ENCODE measurements at regions not wholly inside any gene's neighbourhood (a gene's known extent, or its start where the extent isn't known, plus 50 kb on each side); places are given as distances from the start of the nearest gene placed in this dataset.

GRCh38 chr2:128835342-128835855 is 516.7 kb upstream of the HS6ST1 start:
- H3K27ac ChIP-seq, result no peak overlapping the region
- H3K36me3 ChIP-seq, result no peaks in the 10 kb centered on the region
- peaks cover 0 to 19% (median 0%) of the 10 kb centered on the region in 3 donors for H3K4me1 ChIP-seq
- H3K4me3 ChIP-seq, result no peak overlapping the region
- no peaks in the 10 kb centered on the region for H3K27me3 ChIP-seq
- no peak for ATAC-seq
- WGBS, 2 donors (ENCODE audit: low coverage in 1 of 2), result 70% methylated on average over 3 of the region's 10 CpGs; no CpG with 5 or more reads in 1 of the 2 donors
- no peaks in the 10 kb centered on the region for H3K9me3 ChIP-seq
- no peak for TF ChIP-seq POLR2AphosphoS5 (IDR thresholded peaks at IDR 0.05)
- no peak for TF ChIP-seq CTCF (IDR thresholded peaks at IDR 0.05)
- no peak for TF ChIP-seq POLR2A (IDR thresholded peaks at IDR 0.05)
- no peak for TF ChIP-seq EP300 (IDR thresholded peaks at IDR 0.05)

- WGBS, 2 donors (ENCODE audit: low coverage in 1 of 2), result 90% methylated on average over 2 of the region's 6 CpGs; no CpG with 5 or more reads in 1 of the 2 donors
- Histone ChIP-seq H3K27me3 (no peaks in the 10 kb centered on the region), H3K4me3 (no peak overlapping the region), H3K4me1 (peaks cover 0 to 19% (median 0%) of the 10 kb centered on the region in 3 donors), H3K27ac (no peak overlapping the region), H3K36me3 (no peaks in the 10 kb centered on the region), H3K9me3 (no peaks in the 10 kb centered on the region)
- TF ChIP-seq POLR2AphosphoS5 (IDR thresholded peaks at IDR 0.05) (no peak), POLR2A (IDR thresholded peaks at IDR 0.05) (no peak), CTCF (IDR thresholded peaks at IDR 0.05) (no peak), EP300 (IDR thresholded peaks at IDR 0.05) (no peak)
- ATAC-seq, result no peak
Measured at GRCh38 chr2:128835974-128836373, 517.3 kb upstream of the HS6ST1 start.

- no peak for TF ChIP-seq POLR2A (IDR thresholded peaks at IDR 0.05)
- TF ChIP-seq POLR2AphosphoS5 (IDR thresholded peaks at IDR 0.05), result no peak
- TF ChIP-seq EP300 (IDR thresholded peaks at IDR 0.05), result no peak
- TF ChIP-seq CTCF (IDR thresholded peaks at IDR 0.05), result no peak
- 80 to 100% methylated on average over 1 of the region's 5 CpGs for WGBS, 2 donors (ENCODE audit: low coverage in 1 of 2)
- no peaks in the 10 kb centered on the region for H3K36me3 ChIP-seq
- no peak for ATAC-seq
- H3K4me1 ChIP-seq, result peaks cover 0 to 19% (median 0%) of the 10 kb centered on the region in 3 donors
- no peaks in the 10 kb centered on the region for H3K9me3 ChIP-seq
- H3K4me3 ChIP-seq, result no peak overlapping the region
- H3K27ac ChIP-seq, result peak overlapping the region in 1 of 4 donors; percentile 17
- H3K27me3 ChIP-seq, result no peaks in the 10 kb centered on the region
Measured at GRCh38 chr2:128836559-128837100, 518.0 kb upstream of the HS6ST1 start.

- no peak for ATAC-seq
- Histone ChIP-seq H3K36me3 (no peaks in the 10 kb centered on the region), H3K27me3 (no peaks in the 10 kb centered on the region), H3K9me3 (no peaks in the 10 kb centered on the region), H3K27ac (no peak overlapping the region), H3K4me1 (peaks cover 0 to 13% (median 0%) of the 10 kb centered on the region in 3 donors), H3K4me3 (no peak overlapping the region)
- WGBS, 2 donors (ENCODE audit: low coverage in 1 of 2), result 81 to 100% methylated on average over 3 of the region's 5 CpGs
- TF ChIP-seq POLR2A (IDR thresholded peaks at IDR 0.05), result no peak
Measured at GRCh38 chr2:128838244-128838643, 519.6 kb upstream of the HS6ST1 start.

- H3K27ac ChIP-seq, result no peak overlapping the region
- no peak for ATAC-seq
- H3K36me3 ChIP-seq, result no peaks in the 10 kb centered on the region
- 52 to 63% methylated on average over 1 to 3 of the region's 3 CpGs for WGBS, 2 donors (ENCODE audit: low coverage in 1 of 2)
- H3K4me3 ChIP-seq, result no peak overlapping the region
- no peaks in the 10 kb centered on the region for H3K27me3 ChIP-seq
- no peaks in the 10 kb centered on the region for H3K9me3 ChIP-seq
- TF ChIP-seq EP300 (IDR thresholded peaks at IDR 0.05), result no peak
- H3K4me1 ChIP-seq, result no peaks in the 10 kb centered on the region
Measured at GRCh38 chr2:128841803-128842202, 523.1 kb upstream of the HS6ST1 start.

- Histone ChIP-seq H3K9me3 (no peaks in the 10 kb centered on the region), H3K27me3 (no peaks in the 10 kb centered on the region), H3K36me3 (no peaks in the 10 kb centered on the region), H3K27ac (no peak overlapping the region), H3K4me1 (no peaks in the 10 kb centered on the region), H3K4me3 (no peak overlapping the region)
- no peak for ATAC-seq
- 40 to 45% methylated on average over 8 to 9 of the region's 9 CpGs for WGBS, 2 donors (ENCODE audit: low coverage in 1 of 2)
- TF ChIP-seq CTCF (IDR thresholded peaks at IDR 0.05) (no peak), EP300 (IDR thresholded peaks at IDR 0.05) (no peak), POLR2A (IDR thresholded peaks at IDR 0.05) (no peak), POLR2AphosphoS5 (IDR thresholded peaks at IDR 0.05) (no peak)
Measured at GRCh38 chr2:128867311-128867710, 548.6 kb upstream of the HS6ST1 start.

Measured in gastroesophageal sphincter (tissue), 4 donors.